Muscle layer of colon (tissue), 2 donors: ENCODE measurements at regions not wholly inside any gene's neighbourhood (a gene's known extent, or its start where the extent isn't known, plus 50 kb on each side); places are given as distances from the start of the nearest gene placed in this dataset.
"Not testable (repeated sequence)": the region's sequence is repeated elsewhere in the genome, so short reads cannot be mapped to it uniquely, and the experiment has no call there.

Source experiments
- H3K27ac ChIP-seq: one replicate; pipeline ENCODE4 v1.7.0; 2013; ENCODE audit warnings: low read depth, mild to moderate bottlenecking, low read length, moderate library complexity
- H3K27me3 ChIP-seq, 2 donors: one replicate each; pipeline ENCODE4 v1.7.0; 2013; ENCODE audit warnings: low read length in 2 of 2, mild to moderate bottlenecking in 2 of 2; ENCODE audit not compliant: insufficient read depth in 2 of 2, control insufficient read depth in 1 of 2
- H3K36me3 ChIP-seq: one replicate; pipeline ENCODE4 v1.7.0; 2013; ENCODE audit warnings: mild to moderate bottlenecking, low read length; ENCODE audit not compliant: insufficient read depth
- H3K4me1 ChIP-seq: one replicate; pipeline ENCODE4 v1.7.0; 2013; ENCODE audit warnings: mild to moderate bottlenecking, low read length; ENCODE audit not compliant: insufficient read depth
- H3K4me3 ChIP-seq, 2 donors: one replicate each; pipeline ENCODE4 v1.7.0; 2013; ENCODE audit warnings: low read length in 2 of 2, low read depth in 1 of 2, mild to moderate bottlenecking in 1 of 2, moderate library complexity in 1 of 2
- H3K9ac ChIP-seq: one replicate; pipeline ENCODE4 v1.7.0; 2013; ENCODE audit warnings: low read length
- H3K9me3 ChIP-seq: one replicate; pipeline ENCODE4 v1.7.0; 2013; ENCODE audit warnings: mild to moderate bottlenecking, low read length
- donor health status: abdominal sarcoma.
- donor health status: Adenocarcinoma of cecum.

DNA sequence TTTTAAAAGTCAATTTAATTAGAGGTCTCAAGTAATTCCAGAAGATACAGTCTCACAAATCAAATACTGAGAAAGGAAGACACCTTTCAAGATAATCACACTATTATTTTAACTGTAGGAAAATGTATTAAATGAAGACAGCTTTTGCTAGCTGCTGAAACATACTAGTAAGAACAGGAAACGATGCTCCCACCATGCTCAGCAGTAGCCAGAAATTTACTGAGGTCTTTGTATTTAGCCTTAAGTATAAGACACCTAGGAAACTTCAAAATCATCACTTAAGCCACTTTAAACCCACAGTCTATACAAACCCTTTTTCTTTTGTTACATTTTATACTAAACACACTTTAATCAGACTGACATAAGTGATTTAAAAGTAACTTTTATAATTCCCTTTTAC, 72.7 kb upstream of the NPIPB12 start:
- not testable (repeated sequence) for H3K9ac ChIP-seq, H3K4me1 ChIP-seq

DNA sequence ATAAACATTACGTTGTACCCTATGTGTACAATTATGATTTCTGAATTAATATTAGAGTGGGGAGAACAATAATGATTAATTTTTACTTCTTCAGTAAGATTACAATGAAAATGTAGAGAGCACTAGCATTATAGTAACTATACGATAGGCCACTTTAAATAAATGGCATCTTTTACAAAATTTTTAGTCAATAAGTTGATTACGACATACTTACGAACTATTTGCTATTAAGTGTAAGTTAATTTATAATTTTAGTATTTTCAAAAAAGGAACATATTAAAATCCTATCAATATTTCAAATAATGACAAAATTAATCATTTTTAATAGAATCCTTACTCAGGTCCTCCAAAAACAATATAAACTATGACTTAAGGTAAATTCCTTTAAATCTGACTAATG, 75.6 kb upstream of the NPIPB12 start:
- H3K36me3 ChIP-seq, H3K9ac ChIP-seq, H3K4me1 ChIP-seq, H3K27ac ChIP-seq, H3K4me3 ChIP-seq, H3K27me3 ChIP-seq, H3K9me3 ChIP-seq: not testable (repeated sequence)

More for the DNA sequence above, 72.7 kb upstream of the NPIPB12 start:
- not testable (repeated sequence) for H3K27ac ChIP-seq, H3K36me3 ChIP-seq, H3K27me3 ChIP-seq, H3K4me3 ChIP-seq, H3K9me3 ChIP-seq

DNA sequence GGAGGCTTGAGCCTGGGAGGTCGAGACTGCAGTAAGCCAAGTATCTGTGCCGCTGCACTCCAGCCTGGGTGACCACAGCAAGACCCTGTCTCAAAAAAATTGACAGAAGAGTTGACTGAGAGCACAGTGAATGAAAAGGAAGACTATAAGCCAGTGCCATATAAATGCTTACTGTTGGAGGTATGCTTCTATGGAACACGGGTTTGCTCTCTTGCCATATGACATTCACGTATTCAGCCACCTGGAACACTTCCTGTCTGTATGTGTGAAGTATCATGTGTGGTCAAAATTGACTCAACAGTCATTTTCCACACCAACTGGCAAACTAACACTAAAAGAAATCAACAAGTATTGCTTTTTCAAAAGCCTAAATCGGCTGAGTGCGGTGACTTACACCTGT, 71.1 kb upstream of the SPN start:
- H3K9ac ChIP-seq, H3K9me3 ChIP-seq, H3K36me3 ChIP-seq, H3K27ac ChIP-seq, H3K4me3 ChIP-seq, H3K4me1 ChIP-seq, H3K27me3 ChIP-seq: not testable (repeated sequence)

DNA sequence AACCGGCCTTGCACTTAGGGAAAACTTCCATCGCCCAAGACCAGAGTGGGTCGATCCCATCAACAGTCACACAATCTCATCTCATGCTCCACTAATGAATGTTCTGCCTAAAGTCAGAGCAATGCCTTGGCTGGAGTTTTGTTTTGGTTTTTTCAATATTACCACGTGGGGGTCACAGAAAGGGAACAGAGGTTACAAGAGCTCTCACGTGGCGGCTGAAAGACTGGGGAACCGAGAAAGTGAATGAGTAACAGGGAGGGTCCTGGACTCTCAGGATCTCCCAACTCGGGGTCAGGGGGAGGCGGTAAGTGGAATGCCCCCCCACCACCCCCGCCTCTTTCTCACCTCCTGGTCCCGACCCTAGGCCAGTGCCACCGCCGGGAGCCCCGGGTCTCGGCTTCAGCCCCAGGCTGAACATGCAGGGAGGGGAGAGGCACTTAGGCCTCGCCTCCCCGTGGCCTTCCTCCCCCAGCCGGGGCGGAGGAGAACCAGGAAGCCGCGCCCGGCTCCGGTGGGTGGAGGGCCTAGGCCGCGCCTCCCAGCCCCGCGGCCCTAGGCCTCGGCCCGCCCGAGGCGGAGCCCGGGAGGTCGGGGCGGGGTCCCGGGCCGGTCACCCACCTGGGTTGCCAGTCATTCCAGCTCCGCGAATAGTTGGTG, 68.7 kb upstream of the SPN start:
- H3K27ac ChIP-seq, H3K36me3 ChIP-seq, H3K9me3 ChIP-seq, H3K27me3 ChIP-seq, H3K4me1 ChIP-seq, H3K9ac ChIP-seq: not testable (repeated sequence)
- peak overlapping the region; percentile 20 to 65 for H3K4me3 ChIP-seq

GRCh38 chr16:29594926-29595838, 67.9 kb upstream of the SPN start:
- peak overlapping the region in 1 of 2 donors; percentile 65 for H3K4me3 ChIP-seq
- H3K4me1 ChIP-seq, H3K27me3 ChIP-seq, H3K9me3 ChIP-seq, H3K9ac ChIP-seq, H3K36me3 ChIP-seq: not testable (repeated sequence)
- H3K27ac ChIP-seq = peak overlapping the region; percentile 80

DNA sequence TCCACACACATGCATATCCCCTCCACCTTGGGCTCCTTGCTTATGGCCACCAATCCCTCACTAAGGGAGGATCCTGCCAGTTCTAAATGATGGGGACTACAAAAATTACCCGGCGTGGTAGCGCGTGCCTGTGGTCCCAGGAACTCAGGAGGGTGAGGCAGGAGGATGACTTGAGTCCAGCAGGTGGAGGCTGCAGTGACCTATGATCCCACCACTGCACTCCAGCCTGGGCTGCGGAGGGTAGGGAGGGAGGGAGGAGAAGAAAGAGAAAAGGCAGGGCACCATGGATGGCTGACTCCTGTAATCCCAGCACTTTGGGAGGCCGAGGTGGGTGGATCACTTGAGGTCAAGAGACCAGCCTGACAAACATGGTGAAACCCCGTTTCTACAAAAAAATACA, 66.0 kb upstream of the SPN start:
- H3K9ac ChIP-seq, H3K4me1 ChIP-seq, H3K27me3 ChIP-seq, H3K4me3 ChIP-seq, H3K9me3 ChIP-seq, H3K36me3 ChIP-seq, H3K27ac ChIP-seq: not testable (repeated sequence)

DNA sequence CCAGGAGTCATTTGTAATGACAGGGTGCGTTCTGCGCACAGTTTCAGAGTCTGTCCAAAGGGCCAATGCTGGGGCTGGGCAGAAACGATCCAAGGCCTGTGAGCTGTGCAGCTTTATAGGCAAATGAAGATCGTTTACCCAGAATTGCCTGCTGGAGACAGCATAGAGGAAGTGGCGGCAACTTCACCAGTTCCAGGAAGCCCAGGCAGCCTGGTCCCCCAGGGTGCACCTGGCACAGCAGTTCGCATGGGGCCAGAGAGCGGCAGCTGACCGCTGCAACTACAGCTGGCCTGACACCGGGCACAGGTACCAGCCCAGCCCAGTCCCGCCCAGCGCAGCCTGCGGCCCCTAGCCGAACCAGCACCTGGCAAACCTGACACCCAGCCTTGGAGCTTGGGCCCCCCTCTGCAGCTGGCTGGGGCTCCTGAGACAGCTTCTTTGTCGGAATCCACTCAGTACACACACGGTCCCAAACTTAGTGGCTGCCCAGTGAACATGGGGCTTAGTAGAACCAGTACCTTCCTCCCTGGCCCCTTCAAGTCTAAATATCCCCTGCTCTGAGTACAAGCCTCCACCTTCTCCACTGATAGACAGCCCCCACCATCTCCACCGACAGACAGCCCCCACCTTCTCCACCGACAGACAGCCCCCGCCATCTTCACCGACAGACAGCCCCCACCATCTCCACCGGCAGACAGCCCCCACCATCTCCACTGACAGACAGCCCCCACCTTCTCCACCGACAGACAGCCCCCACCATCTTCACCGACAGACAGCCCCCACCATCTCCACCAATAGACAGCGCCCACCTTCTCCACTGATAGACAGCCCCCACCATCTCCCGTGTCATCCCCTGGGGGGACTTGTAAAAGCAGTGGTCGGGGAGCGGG, 62.7 kb upstream of the SPN start:
- H3K27ac ChIP-seq, H3K4me1 ChIP-seq, H3K4me3 ChIP-seq, H3K9me3 ChIP-seq, H3K36me3 ChIP-seq, H3K9ac ChIP-seq, H3K27me3 ChIP-seq: not testable (repeated sequence)

- H3K27ac ChIP-seq, H3K36me3 ChIP-seq: not testable (repeated sequence)
- H3K4me1 ChIP-seq = peaks cover 12% of the 10 kb centered on the region
These were observed 60.8 kb upstream of the SPN start for GRCh38 chr16:29602247-29602625.

DNA sequence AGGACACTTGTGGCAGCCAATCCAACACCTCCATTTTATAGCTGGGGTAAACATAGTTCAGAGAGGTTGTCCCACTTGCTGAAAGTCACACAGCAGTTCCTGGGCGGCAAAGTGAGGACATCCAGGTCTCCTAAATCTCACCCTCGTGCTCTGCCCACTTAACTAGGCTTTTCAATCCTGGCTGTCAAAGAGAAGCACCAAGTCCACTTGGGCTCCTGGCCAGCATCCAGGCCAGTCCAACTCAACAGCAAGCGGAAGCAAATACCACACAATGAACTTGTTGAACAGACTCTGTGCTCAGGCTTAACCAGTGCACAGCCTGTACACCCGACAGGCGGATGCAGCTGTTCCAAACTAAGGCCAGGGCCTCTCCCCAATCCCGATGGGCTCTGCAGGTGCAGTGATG, 60.4 kb upstream of the SPN start:
- H3K27ac ChIP-seq, H3K4me3 ChIP-seq, H3K36me3 ChIP-seq, H3K9ac ChIP-seq, H3K9me3 ChIP-seq, H3K27me3 ChIP-seq: not testable (repeated sequence)
- H3K4me1 ChIP-seq = peaks cover 12% of the 10 kb centered on the region

More at GRCh38 chr16:29602247-29602625, 60.8 kb upstream of the SPN start:
- H3K9me3 ChIP-seq, H3K9ac ChIP-seq, H3K4me3 ChIP-seq, H3K27me3 ChIP-seq: not testable (repeated sequence)

- H3K4me1 ChIP-seq = peaks cover 12% of the 10 kb centered on the region
- not testable (repeated sequence) for H3K9ac ChIP-seq, H3K27ac ChIP-seq
These were observed 58.2 kb upstream of the SPN start for GRCh38 chr16:29604631-29605549.

More at GRCh38 chr16:29604631-29605549, 58.2 kb upstream of the SPN start:
- not testable (repeated sequence) for H3K9me3 ChIP-seq, H3K27me3 ChIP-seq, H3K36me3 ChIP-seq, H3K4me3 ChIP-seq
